SIG-M5 treated with dmso at 0.1 percent for 504 hours (cell line): ENCODE measurements at regions not wholly inside any gene's neighbourhood (a gene's known extent, or its start where the extent isn't known, plus 50 kb on each side); places are given as distances from the start of the nearest gene placed in this dataset.

Experiments used
- DNase-seq: peaks from one replicate; lab custom pipeline; 2025; ENCODE audit not compliant: unreplicated experiment; lab: John Stamatoyannopoulos, UW

DNA sequence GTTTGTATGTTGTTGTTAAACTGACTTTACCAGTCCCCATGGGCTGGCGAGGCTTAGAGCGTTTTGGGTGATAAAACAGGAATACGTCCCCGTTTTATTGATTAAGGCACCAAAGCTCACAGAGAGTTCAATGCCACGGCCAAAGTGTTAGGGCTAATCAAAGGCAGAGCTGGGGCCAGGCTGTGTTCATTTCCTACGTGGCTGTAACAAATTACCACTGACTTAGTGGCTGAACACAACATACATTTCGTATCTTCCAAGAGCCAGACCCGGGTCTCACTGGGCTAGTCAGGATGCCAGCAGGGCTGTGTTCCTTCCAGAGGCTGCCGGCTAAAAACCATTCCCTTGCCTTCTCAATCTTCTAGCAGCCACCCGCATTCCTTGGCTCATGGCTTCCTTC is 94.4 kb upstream of the HABP2 start:
- no peak for DNase-seq

DNA sequence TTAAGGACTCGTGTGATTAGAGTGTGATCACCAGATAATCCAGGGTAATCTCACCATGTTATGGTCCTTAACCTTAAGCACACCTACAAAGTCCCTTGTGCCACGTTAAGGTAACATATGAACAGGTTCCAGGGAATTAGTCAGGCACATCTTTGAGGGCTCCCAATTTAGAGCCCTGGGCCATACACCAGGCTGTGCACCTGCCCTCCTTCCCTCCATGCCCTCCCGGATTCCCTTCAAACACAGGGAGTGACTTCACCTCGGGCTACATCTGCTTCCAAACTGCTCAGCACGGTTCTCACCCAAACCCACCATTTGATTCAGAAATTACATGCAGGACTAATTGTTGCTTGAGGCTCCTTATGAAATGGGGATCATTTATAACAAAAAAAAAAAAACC is 93.9 kb upstream of the HABP2 start:
- DNase-seq: no peak

GRCh38 chr10:113459626-113460280 is 93.1 kb upstream of the HABP2 start:
- no peak for DNase-seq

GRCh38 chr10:113463083-113463482 is 89.8 kb upstream of the HABP2 start:
- no peak for DNase-seq

GRCh38 chr10:113463777-113464176 is 89.1 kb upstream of the HABP2 start:
- no peak for DNase-seq

- no peak for DNase-seq
These were observed 83.1 kb upstream of the HABP2 start for GRCh38 chr10:113469796-113470195.

DNA sequence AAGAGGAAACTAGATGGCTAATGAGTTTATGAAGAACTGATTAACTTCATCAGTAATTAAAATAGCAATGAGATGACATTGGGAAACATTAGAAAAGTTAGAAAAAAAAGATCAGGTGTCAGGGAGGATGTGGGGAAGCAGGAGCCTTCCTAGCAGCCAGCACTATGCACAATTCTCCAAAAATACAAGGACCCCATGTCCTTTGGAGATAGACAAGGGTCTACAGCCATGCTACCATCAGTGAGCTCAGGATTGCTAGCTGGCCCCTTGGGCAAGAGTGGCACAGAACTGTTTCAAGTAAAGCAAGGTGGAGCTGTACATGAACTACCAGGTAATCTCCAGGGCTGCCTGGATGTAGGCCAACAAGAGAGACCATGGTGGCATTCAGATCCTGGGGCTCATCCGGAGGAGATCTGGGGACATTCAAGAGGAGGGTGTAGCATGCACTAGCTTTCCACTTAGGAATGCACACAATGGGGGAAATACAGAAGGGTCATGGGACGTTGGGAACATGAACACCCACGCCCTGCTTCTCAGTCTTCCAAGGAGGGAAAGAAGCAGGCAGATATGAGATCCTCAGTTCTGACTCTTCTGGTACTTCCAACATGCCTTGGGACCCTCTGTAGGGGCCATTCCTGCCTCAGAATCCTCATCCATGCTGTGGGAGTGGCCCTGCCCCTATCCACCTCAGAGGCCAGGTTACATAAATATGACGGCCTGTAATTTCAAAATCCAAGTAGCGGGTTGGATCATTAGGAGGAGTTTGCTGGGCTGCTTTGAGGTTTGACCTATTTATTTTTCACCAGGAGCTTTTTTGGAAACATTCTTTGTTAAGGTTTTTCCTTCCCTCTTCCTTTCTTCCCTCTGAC is 82.2 kb upstream of the HABP2 start:
- no peak for DNase-seq

- no peak for DNase-seq
These were observed 81.4 kb upstream of the HABP2 start for GRCh38 chr10:113471241-113471996.

GRCh38 chr10:113473011-113473410 is 79.8 kb upstream of the HABP2 start:
- no peak for DNase-seq

- DNase-seq: no peak
These were observed 79.0 kb upstream of the HABP2 start for GRCh38 chr10:113473851-113474250.

GRCh38 chr10:113474752-113475151 is 78.1 kb upstream of the HABP2 start:
- DNase-seq: no peak

DNA sequence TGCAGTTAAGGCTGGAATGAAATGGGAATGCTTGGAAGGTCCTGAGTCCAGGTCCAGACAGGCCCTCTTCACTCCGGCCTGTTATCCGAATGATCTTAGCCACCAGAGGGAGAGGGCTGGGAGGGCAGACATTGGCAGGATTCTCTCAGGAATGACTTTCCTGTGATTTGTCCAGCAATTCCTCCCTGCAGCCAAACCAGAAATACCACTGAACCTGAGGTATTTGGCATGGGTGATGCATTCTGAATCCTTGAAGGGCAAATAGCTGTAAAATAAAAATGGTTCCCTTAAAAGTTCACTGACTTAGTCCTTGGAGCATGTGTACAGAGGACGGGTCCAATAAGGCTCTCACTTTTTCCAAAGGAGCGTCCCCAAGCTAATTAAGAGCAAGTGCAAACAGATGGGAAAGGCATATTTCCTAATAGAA is 77.5 kb upstream of the HABP2 start:
- DNase-seq: no peak

GRCh38 chr10:113476191-113476590 is 76.7 kb upstream of the HABP2 start:
- no peak for DNase-seq

DNA sequence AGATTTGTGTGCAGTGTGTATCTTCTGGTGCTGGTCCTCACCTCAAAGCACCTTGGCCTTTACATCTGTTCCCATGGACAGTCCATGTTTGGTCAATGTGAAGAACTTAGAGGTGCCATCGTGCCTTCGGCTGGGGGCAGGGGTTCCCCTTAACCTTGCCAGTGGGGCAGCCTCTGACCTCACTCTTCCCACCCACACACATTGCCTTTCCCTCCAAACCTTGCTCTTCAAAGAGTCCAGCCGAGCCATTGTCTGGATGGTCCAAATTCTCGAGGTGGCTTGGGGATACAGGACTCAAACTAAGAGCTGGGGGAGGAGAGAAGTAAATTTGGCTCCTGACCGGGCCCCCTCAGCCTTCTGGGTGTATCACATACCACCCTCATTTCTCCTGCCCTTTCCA is 76.2 kb upstream of the HABP2 start:
- no peak for DNase-seq

DNA sequence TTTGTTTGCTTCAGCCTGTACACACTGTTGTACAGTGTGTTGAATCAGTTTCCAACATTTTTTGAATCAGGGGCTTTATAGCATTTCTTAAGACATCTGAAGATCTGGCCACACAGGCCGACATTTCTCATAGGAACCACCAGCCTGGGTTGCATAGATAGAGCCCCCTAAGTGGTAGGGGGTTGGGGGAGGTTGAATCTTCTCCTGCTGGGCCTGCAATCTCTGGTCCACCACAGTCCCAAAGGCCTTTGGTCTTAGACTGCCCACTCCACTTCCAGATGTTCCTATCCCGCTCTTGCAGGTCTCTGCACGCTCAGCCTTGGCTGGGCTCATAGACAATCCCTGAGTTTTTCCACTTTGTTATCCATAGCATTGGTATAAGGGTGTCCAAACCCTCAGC is 75.4 kb upstream of the HABP2 start:
- no peak for DNase-seq

- DNase-seq: no peak
These were observed 73.3 kb upstream of the HABP2 start for GRCh38 chr10:113479346-113480080.

GRCh38 chr10:113480081-113480360 is 72.8 kb upstream of the HABP2 start:
- no peak for DNase-seq

DNA sequence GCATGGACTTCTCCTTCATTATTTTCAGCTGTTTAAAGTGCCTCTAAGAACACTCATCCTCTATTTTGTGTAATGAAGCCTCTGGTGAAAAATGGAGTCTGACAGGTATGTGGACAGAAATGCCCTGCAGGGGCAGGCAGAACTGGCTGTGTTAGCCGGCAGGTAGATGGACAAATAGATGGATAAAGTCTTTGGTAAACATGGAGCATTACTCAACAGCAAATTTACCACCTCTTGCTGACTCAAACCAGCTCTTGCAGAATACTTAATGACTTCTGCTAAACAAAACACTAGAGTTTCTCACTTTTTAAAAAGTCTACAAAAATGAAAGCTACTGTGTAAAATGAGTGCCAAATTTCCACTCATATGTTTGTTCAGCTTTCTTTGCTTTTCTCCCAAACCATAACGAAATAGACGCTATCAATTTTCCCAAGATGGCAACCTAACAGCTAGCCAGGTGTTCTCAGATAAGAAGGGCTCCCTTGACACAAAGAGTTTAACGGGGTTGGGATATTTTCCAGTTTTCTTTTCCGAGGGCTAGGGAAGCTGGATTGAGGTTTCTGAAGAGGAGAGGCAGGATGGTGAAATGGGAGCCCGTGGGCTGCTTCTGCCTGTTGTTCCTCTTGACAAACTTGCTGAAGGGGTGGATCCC is 71.9 kb upstream of the HABP2 start:
- DNase-seq: peak; percentile 12

DNA sequence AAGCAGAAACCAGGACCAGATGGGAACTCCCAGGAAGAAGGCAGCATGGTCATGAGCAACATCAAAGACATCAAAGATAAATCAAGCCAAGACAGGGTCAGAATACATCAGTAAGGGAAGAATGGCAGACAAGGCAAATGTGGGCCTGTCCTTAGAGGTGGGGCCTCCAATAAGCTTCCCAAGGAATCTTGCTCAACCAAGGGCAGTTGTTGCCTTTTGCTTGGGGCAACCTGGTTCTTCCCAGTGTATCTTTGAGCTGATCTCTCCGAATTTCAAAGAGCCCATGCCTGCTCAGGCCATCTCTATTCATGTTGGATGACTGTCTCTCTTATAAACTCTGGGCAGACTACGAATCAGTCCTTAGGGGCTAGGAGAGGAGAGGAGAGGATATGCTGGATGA is 68.4 kb upstream of the HABP2 start:
- DNase-seq: no peak

- no peak for DNase-seq
These were observed 67.1 kb upstream of the HABP2 start for GRCh38 chr10:113485736-113486135.

- no peak for DNase-seq
These were observed 66.3 kb upstream of the HABP2 start for GRCh38 chr10:113486531-113486930.
